NT2/D1 (cell line): ENCODE measurements at regions not wholly inside any gene's neighbourhood (a gene's known extent, or its start where the extent isn't known, plus 50 kb on each side); places are given as distances from the start of the nearest gene placed in this dataset.

Experiments used
- YY1 ChIP-seq: IDR thresholded peaks from 2 replicates; pipeline ENCODE4 v1.6.1; 2011; ENCODE audit not compliant: insufficient read length, insufficient read depth
- ZNF274 ChIP-seq: IDR thresholded peaks from 2 replicates; pipeline ENCODE4 v1.6.1; 2011; ENCODE audit warnings: mild to moderate bottlenecking, low read depth, low read length

DNA sequence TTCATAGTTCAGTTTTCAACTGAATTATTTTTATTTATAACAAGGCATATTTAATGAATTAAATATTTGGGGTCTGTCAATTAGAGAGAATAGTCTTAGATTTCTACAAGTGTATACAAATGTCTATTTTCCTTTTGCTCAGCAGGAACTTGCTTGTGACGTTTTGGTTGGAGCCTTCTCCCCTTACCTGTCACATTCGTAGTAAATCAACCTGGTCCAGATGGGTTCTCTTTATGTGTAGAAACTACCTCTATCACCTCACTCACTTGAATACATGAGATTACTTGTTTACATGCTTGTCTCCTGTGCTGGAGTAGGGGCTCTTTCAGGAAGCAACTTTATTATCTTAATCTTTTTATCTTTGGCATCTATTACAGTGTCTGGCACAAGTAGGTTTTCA is 938.3 kb upstream of the IGFBP7 start:
- TF ChIP-seq YY1 (no peak), ZNF274 (no peak)
